Mammary epithelial cell (primary cell): ENCODE measurements at regions not wholly inside any gene's neighbourhood (a gene's known extent, or its start where the extent isn't known, plus 50 kb on each side); places are given as distances from the start of the nearest gene placed in this dataset.

ENCODE experiments used
- CTCF ChIP-seq, 2 donors: IDR thresholded peaks in 1 of 2; conservative IDR thresholded peaks in 1 of 2; 2 replicates each; pipeline ENCODE4 v1.5.1; 2011 to 2012; ENCODE audit warnings: inconsistent platforms in 2 of 2, low read length in 2 of 2, mild to moderate bottlenecking in 2 of 2, control low read depth in 1 of 2, low read depth in 1 of 2; ENCODE audit not compliant: insufficient read depth in 1 of 2; ENCODE audit errors: extremely low read depth in 1 of 2
- EZH2 ChIP-seq: IDR thresholded peaks from 2 replicates; pipeline ENCODE4 v1.6.1; 2012; ENCODE audit warnings: low read length, inconsistent platforms, borderline replicate concordance

- TF ChIP-seq CTCF (conservative IDR thresholded peaks at IDR 0.05 in 1 of 2, IDR thresholded peaks at IDR 0.05 in 1 of 2; ENCODE audit: extremely low read depth in 1 of 2, insufficient read depth in 1 of 2, low read depth in 1 of 2, low read length in 2 of 2) (no peak), EZH2 (no peak)
Measured at GRCh38 chr7:1305873-1306272, 73.2 kb downstream of the UNCX start.
